Activated CD8-positive, alpha-beta T cell treated with anti-CD3 and anti-CD28 coated beads for 36 hours (primary cell): ENCODE measurements at regions not wholly inside any gene's neighbourhood (a gene's known extent, or its start where the extent isn't known, plus 50 kb on each side); places are given as distances from the start of the nearest gene placed in this dataset.
"Not testable (repeated sequence)": the region's sequence is repeated elsewhere in the genome, so short reads cannot be mapped to it uniquely, and the experiment has no call there.

Source experiments
- ATAC-seq: fragments of 200-7000 bp; cut with Tn5 transposase; one replicate; pipeline ENCODE4 v1.10.0; 2021; ENCODE audit warnings: mild to moderate bottlenecking, moderate library complexity
- CTCF ChIA-PET: fragments of 350-600 bp; sonication (Branson Sonifier 250); formaldehyde crosslinking; loops from one replicate; lab custom pipeline; 2021; ENCODE audit warnings: antibody characterized with exemption; lab: Charles Lee
- POLR2A ChIA-PET: fragments of 350-600 bp; sonication (Branson Sonifier 250); formaldehyde crosslinking; loops from one replicate; lab custom pipeline; 2021; ENCODE audit warnings: antibody characterized with exemption; lab: Charles Lee
- DNase-seq: peaks from one replicate; pipeline ENCODE4 v3.0.0-alpha.2; 2020
- H3K27ac Mint-ChIP-seq: one replicate; pipeline ENCODE4 v1.8.0; 2021; ENCODE audit warnings: mild to moderate bottlenecking, mixed read lengths
- H3K27me3 Mint-ChIP-seq: one replicate; pipeline ENCODE4 v1.8.0; 2021; ENCODE audit warnings: mixed read lengths
- H3K36me3 Mint-ChIP-seq: one replicate; pipeline ENCODE4 v1.8.0; 2021; ENCODE audit warnings: low read depth, mixed read lengths
- H3K4me1 Mint-ChIP-seq: one replicate; pipeline ENCODE4 v1.8.0; 2021; ENCODE audit warnings: low read depth, mixed read lengths
- H3K4me3 Mint-ChIP-seq: one replicate; pipeline ENCODE4 v1.8.0; 2021; ENCODE audit warnings: mild to moderate bottlenecking, moderate library complexity, mixed read lengths
- H3K9me3 Mint-ChIP-seq: one replicate; pipeline ENCODE4 v1.8.0; 2021; ENCODE audit warnings: mixed read lengths
- CTCF ChIP-seq: fragments of 200-600 bp; IDR thresholded peaks from one replicate; pipeline ENCODE4 v1.8.0; 2022; ENCODE audit warnings: antibody characterized with exemption, mild to moderate bottlenecking
- intact Hi-C: fragments of 100-400 bp; cut with micrococcal nuclease; formaldehyde crosslinking; loops from one replicate; pipeline ENCODE4 v1.10.0; 2022

- no peak for DNase-seq
- Mint-ChIP-seq H3K36me3 (no peaks in the 10 kb centered on the region), H3K4me3 (no peak overlapping the region), H3K27ac (no peak overlapping the region), H3K4me1 (no peaks in the 10 kb centered on the region), H3K27me3 (no peaks in the 10 kb centered on the region), H3K9me3 (peaks cover 2% of the 10 kb centered on the region)
- ATAC-seq: no peak
- ChIA-PET CTCF (no interaction called here), POLR2A (no interaction called here)
- intact Hi-C loops: no loop called here
- TF ChIP-seq CTCF: no peak
These were observed 1418.7 kb downstream of the FSTL5 start for GRCh38 chr4:160745126-160745525.

- intact Hi-C loops, H3K27me3 Mint-ChIP-seq, H3K36me3 Mint-ChIP-seq, H3K9me3 Mint-ChIP-seq, DNase-seq, CTCF ChIA-PET, H3K4me3 Mint-ChIP-seq, ATAC-seq, H3K27ac Mint-ChIP-seq, POLR2A ChIA-PET, H3K4me1 Mint-ChIP-seq: not testable (repeated sequence)
These were observed 1417.2 kb downstream of the FSTL5 start for GRCh38 chr4:160746585-160746984.

GRCh38 chr4:160772668-160773067 lies 1391.1 kb downstream of the FSTL5 start:
- DNase-seq (no peak), ATAC-seq (no peak)
- TF ChIP-seq CTCF: no peak
- Mint-ChIP-seq H3K36me3 (no peaks in the 10 kb centered on the region), H3K9me3 (peaks cover 3% of the 10 kb centered on the region), H3K27me3 (no peaks in the 10 kb centered on the region), H3K4me3 (no peak overlapping the region), H3K4me1 (no peaks in the 10 kb centered on the region), H3K27ac (no peak overlapping the region)
- intact Hi-C loops: no loop called here
- CTCF ChIA-PET: no interaction called here
- POLR2A ChIA-PET: no interaction called here

GRCh38 chr4:160795216-160795615 lies 1368.6 kb downstream of the FSTL5 start:
- CTCF ChIA-PET: no interaction called here
- intact Hi-C loops: no loop called here
- Mint-ChIP-seq H3K36me3 (no peaks in the 10 kb centered on the region), H3K9me3 (peaks cover 8% of the 10 kb centered on the region), H3K4me3 (no peak overlapping the region), H3K27ac (no peak overlapping the region), H3K4me1 (no peaks in the 10 kb centered on the region), H3K27me3 (no peaks in the 10 kb centered on the region)
- no peak for DNase-seq
- no peak for TF ChIP-seq CTCF
- ATAC-seq: no peak
- POLR2A ChIA-PET: no interaction called here

GRCh38 chr4:160808174-160808573 lies 1355.6 kb downstream of the FSTL5 start:
- ATAC-seq (no peak), DNase-seq (no peak)
- Mint-ChIP-seq H3K36me3 (no peaks in the 10 kb centered on the region), H3K27me3 (no peaks in the 10 kb centered on the region), H3K4me3 (no peak overlapping the region), H3K27ac (no peak overlapping the region), H3K9me3 (peaks cover 2% of the 10 kb centered on the region), H3K4me1 (no peaks in the 10 kb centered on the region)
- TF ChIP-seq CTCF: no peak
- CTCF ChIA-PET: no interaction called here
- intact Hi-C loops: no loop called here
- POLR2A ChIA-PET: no interaction called here

- intact Hi-C loops: no loop called here
- H3K27ac Mint-ChIP-seq: no peak overlapping the region
- ChIA-PET POLR2A (interaction anchor here (0.6 kb wide), 1 partner anchor 16 kb away, joined by 3 read pairs; no protein-coding TSS in a partner anchor), CTCF (no interaction called here)
- no peak overlapping the region for H3K4me3 Mint-ChIP-seq
- no peak for TF ChIP-seq CTCF
- no peaks in the 10 kb centered on the region for H3K36me3 Mint-ChIP-seq
- H3K9me3 Mint-ChIP-seq: peaks cover 2% of the 10 kb centered on the region
- DNase-seq (no peak), ATAC-seq (no peak)
- no peaks in the 10 kb centered on the region for H3K27me3 Mint-ChIP-seq
- H3K4me1 Mint-ChIP-seq: no peaks in the 10 kb centered on the region
These were observed 1354.2 kb downstream of the FSTL5 start for GRCh38 chr4:160809576-160809975.
